B cell (primary cell): ENCODE measurements at regions not wholly inside any gene's neighbourhood (a gene's known extent, or its start where the extent isn't known, plus 50 kb on each side); places are given as distances from the start of the nearest gene placed in this dataset.

Experiments
- ATAC-seq: fragments of 200-7000 bp; cut with Tn5 transposase; one replicate; pipeline ENCODE4 v1.10.0; 2021; ENCODE audit warnings: low read depth, mild to moderate bottlenecking, moderate number of reproducible peaks, moderate library complexity
- CTCF ChIA-PET: fragments of 350-600 bp; sonication (Branson Sonifier 250); formaldehyde crosslinking; loops from one replicate; lab custom pipeline; 2021; ENCODE audit warnings: antibody characterized with exemption, inconsistent platforms; lab: Charles Lee
- POLR2A ChIA-PET: fragments of 350-600 bp; sonication (Branson Sonifier 250); formaldehyde crosslinking; loops from one replicate; lab custom pipeline; 2021; ENCODE audit warnings: antibody characterized with exemption; lab: Charles Lee
- DNase-seq: peaks from one replicate; pipeline ENCODE4 v3.0.0; 2013
- H2AFZ ChIP-seq: 2 replicates; pipeline ENCODE4 v1.6.1; 2012; ENCODE audit warnings: mild to moderate bottlenecking, low read depth, low read length; ENCODE audit not compliant: insufficient read depth, poor library complexity, severe bottlenecking
- H3K27ac ChIP-seq, 2 donors: 1 replicate in 1 of 2; 2 replicates in 1 of 2; pipeline ENCODE4 v1.5.1; 2012 to 2013; ENCODE audit warnings: low read length in 2 of 2, mild to moderate bottlenecking in 2 of 2, moderate library complexity in 1 of 2
- H3K27me3 ChIP-seq, 4 experiments: fragments of 200-600 bp in 1 of 4; sonication (generic) in 1 of 4; replicated peaks in 1 of 4; 1 replicate in 2 of 4; 2 replicates in 2 of 4; pipeline versions ENCODE4 v1.6.1 to v1.7.0; 2013 to 2016; ENCODE audit warnings: low read length in 3 of 4, mild to moderate bottlenecking in 2 of 4, mixed read lengths in 1 of 4, moderate library complexity in 1 of 4; ENCODE audit not compliant: insufficient read depth in 4 of 4, control insufficient read depth in 3 of 4; ENCODE audit errors: control extremely low read depth in 1 of 4
- H3K36me3 ChIP-seq, 2 experiments: replicated peaks in 1 of 2; 1 replicate in 1 of 2; 2 replicates in 1 of 2; pipeline versions ENCODE4 v1.6.1 to v1.7.1; 2013; ENCODE audit warnings: low read length in 1 of 2; ENCODE audit not compliant: insufficient read depth in 2 of 2, control insufficient read depth in 1 of 2; ENCODE audit errors: control extremely low read depth in 1 of 2, extremely low read depth in 1 of 2
- H3K4me1 ChIP-seq, 2 donors: fragments of 200-600 bp in 1 of 2; sonication (generic) in 1 of 2; 1 replicate in 1 of 2; 2 replicates in 1 of 2; pipeline versions ENCODE4 v1.5.1 to v1.6.1; 2013 to 2017; ENCODE audit warnings: low read length in 2 of 2; ENCODE audit not compliant: control insufficient read depth in 2 of 2, insufficient read depth in 2 of 2
- H3K4me2 ChIP-seq: replicated peaks from 2 replicates; pipeline ENCODE3; 2012; ENCODE audit warnings: mild to moderate bottlenecking, low read depth, low read length; ENCODE audit not compliant: poor library complexity, severe bottlenecking
- H3K4me3 ChIP-seq, 5 experiments: fragments of 200-600 bp in 1 of 5; sonication (generic) in 1 of 5; 1 replicate in 3 of 5; 2 replicates in 2 of 5; pipeline versions ENCODE4 v1.5.1 to v1.7.0; 2011 to 2016; ENCODE audit warnings: low read length in 4 of 5, mild to moderate bottlenecking in 4 of 5, low read depth in 2 of 5, control low read depth in 1 of 5, moderate library complexity in 1 of 5; ENCODE audit not compliant: insufficient read depth in 1 of 5; ENCODE audit errors: control extremely low read depth in 1 of 5, extremely low read depth in 1 of 5
- H3K79me2 ChIP-seq: fragments of 200-600 bp; sonication (generic); one replicate; pipeline ENCODE4 v1.6.0; 2016; ENCODE audit warnings: low read length; ENCODE audit not compliant: control insufficient read depth, insufficient read depth
- H3K9ac ChIP-seq: fragments of 200-600 bp; sonication (generic); 2 replicates; pipeline ENCODE4 v1.6.1; 2017; ENCODE audit warnings: mild to moderate bottlenecking, low read length, moderate library complexity
- H3K9me3 ChIP-seq, 3 donors: one replicate each; pipeline versions ENCODE4 v1.6.1 to v1.7.1; 2013; ENCODE audit warnings: low read length in 2 of 3; ENCODE audit not compliant: control insufficient read depth in 2 of 3, insufficient read depth in 1 of 3; ENCODE audit errors: control extremely low read depth in 1 of 3
- H4K20me1 ChIP-seq: 2 replicates; pipeline ENCODE4 v1.6.0; 2012; ENCODE audit warnings: mild to moderate bottlenecking, low read length; ENCODE audit not compliant: insufficient read depth, control insufficient read depth, poor library complexity, severe bottlenecking
- H3K27ac Mint-ChIP-seq: one replicate; pipeline ENCODE4 v1.8.0; 2021; ENCODE audit warnings: mixed read lengths
- H3K27me3 Mint-ChIP-seq: one replicate; pipeline ENCODE4 v1.8.0; 2021; ENCODE audit warnings: mixed read lengths
- H3K4me1 Mint-ChIP-seq: one replicate; pipeline ENCODE4 v1.8.0; 2021; ENCODE audit warnings: mixed read lengths
- H3K4me3 Mint-ChIP-seq: one replicate; pipeline ENCODE4 v1.8.0; 2021; ENCODE audit warnings: mixed read lengths
- H3K9me3 Mint-ChIP-seq: one replicate; pipeline ENCODE4 v1.8.0; 2022; ENCODE audit warnings: mixed read lengths; ENCODE audit not compliant: insufficient read depth
- EZH2 ChIP-seq: IDR thresholded peaks from 2 replicates; pipeline ENCODE4 v1.6.1; 2012; ENCODE audit warnings: borderline replicate concordance, low read depth, mild to moderate bottlenecking, moderate library complexity, low read length; ENCODE audit not compliant: insufficient read depth, poor library complexity, severe bottlenecking
- WGBS: methylation state at CpG from one replicate; pipeline ENCODE4 v1.1.5; 2013; ENCODE audit warnings: missing lambda C conversion rate; ENCODE audit not compliant: insufficient coverage; 5-methylcytosine and 5-hydroxymethylcytosine counted together
- intact Hi-C: fragments of 100-400 bp; cut with micrococcal nuclease; formaldehyde crosslinking; loops from one replicate; pipeline ENCODE4 v1.10.0; 2022
- TF ChIP-seq, protein P1 (sequence below): fragments of 200-600 bp; IDR thresholded peaks from one replicate; pipeline ENCODE4 v1.8.0; 2022; ENCODE audit warnings: antibody characterized with exemption, mild to moderate bottlenecking

DNA sequence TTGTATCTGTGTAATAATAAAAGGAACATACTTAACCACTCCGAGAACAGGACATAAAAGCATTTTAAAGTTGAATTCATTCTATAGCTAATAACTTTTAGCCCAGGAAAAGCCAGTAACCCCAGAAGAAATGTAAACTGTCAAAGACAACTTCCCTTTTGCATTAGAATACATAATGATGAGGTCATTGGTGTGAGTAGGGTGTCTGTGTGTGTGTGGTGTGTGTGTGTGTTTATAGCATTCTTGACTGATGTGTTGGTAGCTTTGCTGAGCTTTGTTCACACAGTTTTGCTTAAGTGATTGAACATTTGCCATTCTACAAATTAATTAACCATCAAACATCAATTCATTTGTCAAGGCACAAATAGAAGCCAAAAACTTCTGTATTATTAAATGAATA, 559.6 kb downstream of the ARAP2 start:
- Histone ChIP-seq H3K27ac (no peak overlapping the region), H3K4me2 (no peak overlapping the region), H2AFZ (no peak overlapping the region), H3K79me2 (no peaks in the 10 kb centered on the region), H3K9me3 (peaks cover 0 to 3% (median 0%) of the 10 kb centered on the region in 3 donors), H3K4me3 (no peak overlapping the region), H3K9ac (no peak overlapping the region), H3K36me3 (no peaks in the 10 kb centered on the region), H4K20me1 (no peaks in the 10 kb centered on the region), H3K27me3 (no peaks in the 10 kb centered on the region), H3K4me1 (no peaks in the 10 kb centered on the region)
- ATAC-seq (no peak), DNase-seq (no peak)
- TF ChIP-seq EZH2 = no peak
- TF ChIP-seq, protein P1, sequence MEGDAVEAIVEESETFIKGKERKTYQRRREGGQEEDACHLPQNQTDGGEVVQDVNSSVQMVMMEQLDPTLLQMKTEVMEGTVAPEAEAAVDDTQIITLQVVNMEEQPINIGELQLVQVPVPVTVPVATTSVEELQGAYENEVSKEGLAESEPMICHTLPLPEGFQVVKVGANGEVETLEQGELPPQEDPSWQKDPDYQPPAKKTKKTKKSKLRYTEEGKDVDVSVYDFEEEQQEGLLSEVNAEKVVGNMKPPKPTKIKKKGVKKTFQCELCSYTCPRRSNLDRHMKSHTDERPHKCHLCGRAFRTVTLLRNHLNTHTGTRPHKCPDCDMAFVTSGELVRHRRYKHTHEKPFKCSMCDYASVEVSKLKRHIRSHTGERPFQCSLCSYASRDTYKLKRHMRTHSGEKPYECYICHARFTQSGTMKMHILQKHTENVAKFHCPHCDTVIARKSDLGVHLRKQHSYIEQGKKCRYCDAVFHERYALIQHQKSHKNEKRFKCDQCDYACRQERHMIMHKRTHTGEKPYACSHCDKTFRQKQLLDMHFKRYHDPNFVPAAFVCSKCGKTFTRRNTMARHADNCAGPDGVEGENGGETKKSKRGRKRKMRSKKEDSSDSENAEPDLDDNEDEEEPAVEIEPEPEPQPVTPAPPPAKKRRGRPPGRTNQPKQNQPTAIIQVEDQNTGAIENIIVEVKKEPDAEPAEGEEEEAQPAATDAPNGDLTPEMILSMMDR = no peak
- Mint-ChIP-seq H3K9me3 (peaks cover 3% of the 10 kb centered on the region), H3K27ac (no peak overlapping the region), H3K4me1 (no peaks in the 10 kb centered on the region), H3K27me3 (no peaks in the 10 kb centered on the region), H3K4me3 (no peak overlapping the region)
- POLR2A ChIA-PET = no interaction called here
- intact Hi-C loops = no loop called here
- WGBS = no CpG with 5 or more reads among the region's 1 CpG
- CTCF ChIA-PET = no interaction called here

DNA sequence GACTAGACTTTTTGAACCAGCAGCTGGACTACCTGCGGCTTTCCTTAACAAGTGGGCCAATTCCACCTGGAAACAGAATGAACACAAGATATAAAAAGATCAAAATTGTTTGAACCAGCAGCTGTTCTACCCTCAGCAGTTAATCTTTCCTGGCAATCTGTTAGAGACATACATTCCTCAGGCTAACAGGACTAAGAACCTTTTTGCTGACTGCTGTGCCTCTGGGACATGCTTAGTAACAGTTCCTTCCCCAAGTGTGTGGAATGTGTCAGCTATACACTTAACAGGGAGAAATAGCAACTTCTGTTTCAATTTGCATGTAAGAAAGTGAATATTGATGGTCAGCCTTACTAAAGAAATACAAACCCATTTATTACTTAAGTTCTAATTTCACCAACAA, 554.4 kb downstream of the ARAP2 start:
- Histone ChIP-seq H3K4me2 (no peak overlapping the region), H3K9me3 (no peaks in the 10 kb centered on the region), H3K27me3 (no peaks in the 10 kb centered on the region), H3K79me2 (no peaks in the 10 kb centered on the region), H3K4me1 (no peaks in the 10 kb centered on the region), H3K4me3 (no peak overlapping the region), H3K36me3 (no peaks in the 10 kb centered on the region), H2AFZ (no peak overlapping the region), H3K27ac (no peak overlapping the region), H3K9ac (no peak overlapping the region), H4K20me1 (no peaks in the 10 kb centered on the region)
- intact Hi-C loops = no loop called here
- no peaks in the 10 kb centered on the region for H3K27me3 Mint-ChIP-seq
- POLR2A ChIA-PET = no interaction called here
- WGBS = 100% methylated on average over 1 of the region's 1 CpG
- ATAC-seq (no peak), DNase-seq (no peak)
- H3K4me1 Mint-ChIP-seq = no peaks in the 10 kb centered on the region
- H3K27ac Mint-ChIP-seq = no peak overlapping the region
- no peak for TF ChIP-seq EZH2
- TF ChIP-seq, protein P1 = no peak
- H3K4me3 Mint-ChIP-seq = no peak overlapping the region
- CTCF ChIA-PET = no interaction called here
- H3K9me3 Mint-ChIP-seq = no peaks in the 10 kb centered on the region
